ENCODE measurements at regions not wholly inside any gene's neighbourhood (a gene's known extent, or its start where the extent isn't known, plus 50 kb on each side); places are given as distances from the start of the nearest gene placed in this dataset.

GRCh38 chr3:36298188-36298587 is 82.1 kb upstream of the STAC start:
- no peak overlapping the region for H3K27ac ChIP-seq (ENCODE audit: low read length)
- H3K4me3 ChIP-seq (ENCODE audit: low read length): no peak overlapping the region
- no peaks in the 10 kb centered on the region for H3K36me3 ChIP-seq (replicated peaks; ENCODE audit: low read depth, low read length)
- no peak overlapping the region for H2AFZ ChIP-seq (ENCODE audit: low read depth, low read length)
- no peak overlapping the region for H3K4me2 ChIP-seq (ENCODE audit: low read length)
- TF ChIP-seq CTCF (IDR thresholded peaks at IDR 0.05; ENCODE audit: low read depth, low read length): no peak
- no peak for TF ChIP-seq EZH2phosphoT487 (IDR thresholded peaks at IDR 0.05; ENCODE audit: low read depth)
- no peaks in the 10 kb centered on the region for H3K9me3 ChIP-seq (ENCODE audit: insufficient read depth, low read length)
- no peaks in the 10 kb centered on the region for H3K79me2 ChIP-seq (ENCODE audit: low read length)
- H4K20me1 ChIP-seq (ENCODE audit: insufficient read depth, low read length): no peaks in the 10 kb centered on the region
- no peak overlapping the region for H3K9ac ChIP-seq (ENCODE audit: low read length)
- H3K4me1 ChIP-seq (ENCODE audit: low read length): no peaks in the 10 kb centered on the region
- H3K27me3 ChIP-seq (ENCODE audit: low read depth, low read length): no peaks in the 10 kb centered on the region

- Histone ChIP-seq H3K4me2 (ENCODE audit: low read length) (no peak overlapping the region), H3K4me3 (ENCODE audit: low read length) (no peak overlapping the region), H3K9me3 (ENCODE audit: insufficient read depth, low read length) (no peaks in the 10 kb centered on the region), H3K4me1 (ENCODE audit: low read length) (no peaks in the 10 kb centered on the region), H3K9ac (ENCODE audit: low read length) (no peak overlapping the region), H4K20me1 (ENCODE audit: insufficient read depth, low read length) (no peaks in the 10 kb centered on the region), H3K27me3 (ENCODE audit: low read depth, low read length) (no peaks in the 10 kb centered on the region), H2AFZ (ENCODE audit: low read depth, low read length) (no peak overlapping the region), H3K79me2 (ENCODE audit: low read length) (no peaks in the 10 kb centered on the region), H3K36me3 (replicated peaks; ENCODE audit: low read depth, low read length) (no peaks in the 10 kb centered on the region), H3K27ac (ENCODE audit: low read length) (no peak overlapping the region)
- TF ChIP-seq EZH2phosphoT487 (IDR thresholded peaks at IDR 0.05; ENCODE audit: low read depth) (no peak), CTCF (IDR thresholded peaks at IDR 0.05; ENCODE audit: low read depth, low read length) (no peak)
These were observed 78.2 kb upstream of the STAC start for GRCh38 chr3:36302158-36302509.

- TF ChIP-seq CTCF (IDR thresholded peaks at IDR 0.05; ENCODE audit: low read depth, low read length): no peak
- no peak for TF ChIP-seq EZH2phosphoT487 (IDR thresholded peaks at IDR 0.05; ENCODE audit: low read depth)
- Histone ChIP-seq H4K20me1 (ENCODE audit: insufficient read depth, low read length) (no peaks in the 10 kb centered on the region), H3K79me2 (ENCODE audit: low read length) (no peaks in the 10 kb centered on the region), H3K36me3 (replicated peaks; ENCODE audit: low read depth, low read length) (no peaks in the 10 kb centered on the region), H3K9me3 (ENCODE audit: insufficient read depth, low read length) (no peaks in the 10 kb centered on the region), H3K4me3 (ENCODE audit: low read length) (no peak overlapping the region), H3K9ac (ENCODE audit: low read length) (no peak overlapping the region), H3K27me3 (ENCODE audit: low read depth, low read length) (no peaks in the 10 kb centered on the region), H2AFZ (ENCODE audit: low read depth, low read length) (no peak overlapping the region), H3K4me1 (ENCODE audit: low read length) (peaks cover 3% of the 10 kb centered on the region), H3K27ac (ENCODE audit: low read length) (no peak overlapping the region), H3K4me2 (ENCODE audit: low read length) (no peak overlapping the region)
These were observed 77.7 kb upstream of the STAC start for GRCh38 chr3:36302626-36303025.

- Histone ChIP-seq H3K4me2 (ENCODE audit: low read length) (no peak overlapping the region), H3K27ac (ENCODE audit: low read length) (no peak overlapping the region), H3K4me3 (ENCODE audit: low read length) (no peak overlapping the region), H3K27me3 (ENCODE audit: low read depth, low read length) (no peaks in the 10 kb centered on the region), H3K9ac (ENCODE audit: low read length) (no peak overlapping the region), H3K79me2 (ENCODE audit: low read length) (no peaks in the 10 kb centered on the region), H2AFZ (ENCODE audit: low read depth, low read length) (no peak overlapping the region), H3K4me1 (ENCODE audit: low read length) (peaks cover 6% of the 10 kb centered on the region), H4K20me1 (ENCODE audit: insufficient read depth, low read length) (no peaks in the 10 kb centered on the region), H3K9me3 (ENCODE audit: insufficient read depth, low read length) (no peaks in the 10 kb centered on the region), H3K36me3 (replicated peaks; ENCODE audit: low read depth, low read length) (no peaks in the 10 kb centered on the region)
- TF ChIP-seq EZH2phosphoT487 (IDR thresholded peaks at IDR 0.05; ENCODE audit: low read depth) (no peak), CTCF (IDR thresholded peaks at IDR 0.05; ENCODE audit: low read depth, low read length) (no peak)
These were observed 77.0 kb upstream of the STAC start for GRCh38 chr3:36303286-36303685.

Data from OCI-LY3 (cell line).